GM04504 (cell line): ENCODE measurements at regions not wholly inside any gene's neighbourhood (a gene's known extent, or its start where the extent isn't known, plus 50 kb on each side); places are given as distances from the start of the nearest gene placed in this dataset.

Experiments used
- DNase-seq: peaks from one replicate; pipeline ENCODE4 v3.0.0-alpha.2; 2012; ENCODE audit warnings: low read depth

DNA sequence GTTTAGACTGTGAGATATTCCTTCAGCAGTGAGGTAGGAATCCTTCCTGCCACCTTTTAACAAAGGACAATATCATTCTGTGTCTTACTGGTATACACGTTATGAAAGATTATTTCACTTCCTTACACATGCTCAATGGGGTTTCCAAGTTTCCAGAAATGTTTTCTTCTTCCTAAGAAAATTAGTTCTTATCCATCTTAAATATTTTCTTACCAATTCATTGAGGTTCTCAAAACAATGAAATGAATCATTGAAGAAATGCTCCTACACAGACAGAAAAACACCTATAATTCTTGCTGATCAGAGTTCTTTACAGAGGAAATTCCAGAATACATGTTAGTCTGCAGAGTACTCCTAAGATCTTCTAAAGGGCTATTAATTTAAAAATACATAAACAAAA is 51.4 kb upstream of the SEC61G start:
- no peak for DNase-seq

DNA sequence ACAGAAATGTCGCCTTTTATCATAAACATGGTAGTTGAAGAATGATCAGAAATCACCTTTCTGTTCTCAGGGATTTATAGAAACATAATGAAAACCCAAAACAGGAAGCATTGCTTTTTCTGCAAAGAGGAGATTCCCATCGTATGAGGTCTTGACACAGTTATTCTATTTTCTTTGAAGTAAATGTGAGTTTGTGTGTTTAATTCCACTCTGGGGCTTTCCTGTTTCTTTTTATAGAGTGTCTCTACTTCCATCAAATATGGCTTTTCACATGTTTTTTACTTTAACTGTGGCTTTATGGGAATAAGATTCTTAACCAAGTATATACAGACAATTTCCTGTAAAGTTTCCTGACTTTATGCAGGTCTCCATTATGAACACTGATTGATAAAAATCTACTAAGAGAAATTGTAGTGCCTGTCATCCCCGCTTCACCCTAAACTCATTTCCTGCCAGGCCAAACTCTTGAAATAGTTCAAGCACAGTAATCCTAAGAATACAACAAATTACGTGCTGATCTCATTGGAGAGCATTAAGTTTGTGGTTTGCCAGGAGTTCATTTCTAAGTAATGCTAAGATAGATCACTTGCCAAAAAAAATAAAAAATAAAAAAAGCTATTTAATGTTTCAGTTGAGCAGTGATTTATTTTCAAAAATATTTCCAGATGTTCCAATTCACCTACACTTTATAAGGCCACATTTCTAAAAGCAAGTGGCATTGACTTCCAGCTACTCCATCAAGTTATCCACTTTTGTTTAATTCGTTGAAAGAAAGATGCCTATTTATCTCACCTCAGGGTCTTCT is 52.2 kb upstream of the SEC61G start:
- DNase-seq = peak; percentile 60

DNA sequence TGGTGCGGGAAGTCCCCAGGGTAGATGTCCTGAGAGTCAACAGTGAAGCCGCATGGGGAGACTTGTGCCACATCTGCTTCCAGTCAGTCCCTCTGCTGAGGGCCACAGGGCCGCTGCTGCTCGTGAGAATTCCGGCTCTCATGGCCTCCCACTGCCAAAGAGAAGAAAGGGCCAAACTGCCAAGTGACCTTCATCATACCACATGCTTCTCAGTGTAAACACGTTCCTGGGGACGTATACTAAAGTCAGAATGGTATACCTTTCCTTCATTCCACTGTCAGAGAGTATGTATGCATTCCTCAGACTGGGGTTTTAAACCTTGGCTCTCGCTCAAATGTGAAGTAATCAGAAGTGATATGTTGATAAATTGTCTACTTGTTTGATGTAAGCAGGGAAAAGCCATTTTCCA is 52.8 kb upstream of the SEC61G start:
- DNase-seq = peak; percentile 32

DNA sequence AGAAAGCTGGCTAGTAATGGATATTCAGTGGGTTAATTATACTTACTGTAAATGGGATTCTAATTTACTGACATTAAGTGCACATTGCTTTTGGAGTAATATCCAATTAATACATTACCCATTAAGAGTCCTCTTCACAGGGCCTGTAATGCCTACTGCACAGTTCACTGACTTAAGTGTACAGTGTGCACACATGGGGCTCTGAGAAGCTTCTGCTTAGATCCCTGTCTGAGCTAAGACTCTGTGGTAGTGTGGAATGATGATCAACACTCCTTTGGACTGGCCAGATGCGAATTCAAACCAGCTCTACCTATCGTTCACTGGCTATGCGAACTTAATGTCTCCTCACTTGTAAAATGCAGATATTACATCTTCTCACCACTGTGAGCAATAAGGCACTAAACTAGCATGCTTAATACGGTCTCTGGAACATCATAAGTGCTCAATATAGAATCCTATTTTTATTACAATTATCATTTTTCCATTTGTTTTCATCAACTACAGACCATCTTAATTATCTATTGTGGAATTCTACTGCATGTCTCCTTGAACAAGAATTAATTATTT is 53.8 kb upstream of the SEC61G start:
- DNase-seq = no peak

DNA sequence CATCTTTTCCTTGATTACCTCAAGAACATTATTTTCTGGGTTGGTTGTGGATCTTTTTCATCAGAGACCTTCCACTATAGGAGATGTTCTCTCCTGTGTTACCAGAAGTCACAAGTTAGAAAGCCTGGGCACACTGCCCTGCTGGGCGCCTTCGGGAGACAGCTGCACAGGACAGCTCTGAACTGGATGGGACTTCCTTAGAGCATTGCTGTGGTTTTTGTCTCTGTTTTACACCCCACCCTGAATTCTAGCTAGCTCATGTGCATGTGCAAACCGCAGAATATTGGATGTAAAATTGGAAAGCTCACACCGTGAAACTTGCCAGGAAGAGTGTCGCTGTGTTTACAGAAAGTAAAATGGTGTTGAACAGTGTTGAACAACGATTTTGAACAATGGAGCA is 54.4 kb upstream of the SEC61G start:
- DNase-seq = no peak

DNA sequence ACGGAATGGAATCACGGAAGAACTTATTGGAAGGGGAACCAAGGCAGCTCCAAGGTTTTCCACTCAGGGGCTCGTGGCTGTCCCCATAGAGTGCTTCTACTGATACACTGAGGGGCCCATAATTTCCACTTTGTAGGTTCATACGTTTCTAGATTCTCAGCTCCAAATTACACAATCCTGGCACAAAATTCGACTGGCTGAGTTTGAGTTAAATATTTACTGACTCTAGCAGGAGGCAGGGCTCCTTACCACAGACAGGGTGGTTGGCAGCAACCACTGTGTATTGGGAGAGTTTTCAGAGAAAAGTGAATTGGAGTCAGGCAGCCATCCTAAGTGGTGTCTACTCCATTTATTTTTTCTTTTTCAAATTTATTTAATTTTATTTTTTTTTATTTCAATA is 55.4 kb upstream of the SEC61G start:
- no peak for DNase-seq

DNA sequence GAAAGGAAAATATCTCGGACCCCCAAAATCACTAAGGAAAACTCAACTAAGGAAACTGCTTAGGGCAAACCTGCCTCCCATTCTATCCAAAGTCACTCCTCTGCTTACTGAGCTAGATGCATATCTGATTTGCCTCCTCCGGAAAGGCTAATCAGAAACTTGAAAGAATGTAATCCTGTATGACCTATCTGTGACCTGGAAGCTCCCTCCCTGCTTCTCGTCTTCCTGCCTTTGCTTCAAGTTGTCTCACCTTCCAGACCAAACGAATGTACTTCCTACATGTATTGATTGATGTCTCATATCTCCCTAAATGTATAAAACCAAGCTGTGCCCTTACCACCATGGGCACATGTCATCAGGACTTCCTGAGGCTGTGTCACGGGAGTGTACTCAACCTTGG is 58.1 kb upstream of the SEC61G start:
- DNase-seq = no peak

DNA sequence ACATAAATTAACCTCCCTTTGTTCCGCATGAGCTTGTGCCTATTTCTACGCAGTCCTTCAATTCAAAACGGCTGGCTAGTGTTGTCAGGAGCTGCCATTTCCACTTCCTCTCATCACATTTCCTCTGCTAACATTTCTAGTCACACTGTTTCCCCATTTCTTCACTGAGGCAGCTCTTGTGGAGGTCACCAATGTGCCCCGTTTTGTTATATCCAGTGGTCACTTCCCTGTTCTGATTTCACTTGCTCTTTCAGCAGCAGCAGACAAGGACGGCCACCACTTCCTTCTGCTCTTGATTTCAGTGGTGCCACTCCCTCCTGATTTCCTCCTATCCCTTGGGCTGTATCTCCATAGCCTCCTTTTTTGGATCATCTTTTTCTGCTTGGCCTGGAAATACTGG is 64.8 kb upstream of the SEC61G start:
- DNase-seq = no peak

DNA sequence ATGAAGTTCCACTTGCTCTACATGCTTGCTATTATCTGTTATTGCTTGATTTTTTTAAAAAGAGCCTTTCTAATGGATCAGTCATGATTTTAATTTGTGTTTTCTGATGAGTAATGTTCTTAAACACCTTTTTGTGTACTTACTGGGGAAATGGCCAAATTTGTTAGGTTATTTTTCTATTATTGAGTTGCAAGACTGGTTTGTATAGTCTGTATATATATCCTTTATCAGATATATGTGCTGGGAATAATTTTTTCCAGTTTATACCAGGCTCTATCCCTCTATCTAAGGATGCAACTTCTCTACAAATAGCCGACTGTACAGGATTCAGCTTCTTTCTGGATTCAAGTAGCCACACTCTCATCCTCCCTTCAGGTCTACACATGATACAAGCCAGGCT is 65.6 kb upstream of the SEC61G start:
- no peak for DNase-seq

DNA sequence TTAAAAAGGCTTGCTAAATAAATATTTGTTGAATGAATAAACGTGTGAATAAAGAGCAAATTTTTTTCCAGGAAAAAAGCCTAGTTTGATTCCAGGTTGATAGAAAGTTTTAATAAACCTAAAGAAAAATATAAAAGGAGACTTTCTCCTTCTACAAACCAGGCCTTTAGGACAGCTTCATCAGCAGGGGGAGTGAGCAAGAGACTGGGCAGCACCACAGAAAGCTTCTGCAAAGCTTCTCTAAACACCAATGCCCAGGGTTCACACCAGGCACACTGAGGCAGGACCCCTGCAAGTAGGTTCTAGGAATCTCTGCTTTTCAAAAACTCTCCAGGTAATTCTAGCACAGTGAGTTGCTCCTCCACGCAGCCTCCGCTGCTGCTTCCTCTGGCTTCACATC is 66.4 kb upstream of the SEC61G start:
- DNase-seq = no peak

DNA sequence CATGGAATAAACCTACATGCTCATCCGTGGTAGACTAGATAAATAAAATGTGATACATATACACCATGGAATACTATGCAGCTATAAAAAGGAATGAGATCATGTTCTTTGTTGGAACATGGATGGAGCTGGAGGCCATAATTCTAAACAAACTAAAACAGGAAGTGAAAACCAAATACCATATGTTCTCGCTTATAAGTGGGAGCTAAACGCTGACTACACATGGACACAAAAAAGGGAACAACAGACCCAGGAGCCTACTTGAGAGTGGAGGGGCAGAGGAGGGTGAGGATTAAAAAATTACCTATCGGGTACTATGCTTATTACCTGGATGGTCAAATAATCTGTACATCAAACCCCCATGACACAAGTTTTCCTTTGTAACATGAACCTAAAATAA is 68.7 kb upstream of the SEC61G start:
- DNase-seq = no peak

DNA sequence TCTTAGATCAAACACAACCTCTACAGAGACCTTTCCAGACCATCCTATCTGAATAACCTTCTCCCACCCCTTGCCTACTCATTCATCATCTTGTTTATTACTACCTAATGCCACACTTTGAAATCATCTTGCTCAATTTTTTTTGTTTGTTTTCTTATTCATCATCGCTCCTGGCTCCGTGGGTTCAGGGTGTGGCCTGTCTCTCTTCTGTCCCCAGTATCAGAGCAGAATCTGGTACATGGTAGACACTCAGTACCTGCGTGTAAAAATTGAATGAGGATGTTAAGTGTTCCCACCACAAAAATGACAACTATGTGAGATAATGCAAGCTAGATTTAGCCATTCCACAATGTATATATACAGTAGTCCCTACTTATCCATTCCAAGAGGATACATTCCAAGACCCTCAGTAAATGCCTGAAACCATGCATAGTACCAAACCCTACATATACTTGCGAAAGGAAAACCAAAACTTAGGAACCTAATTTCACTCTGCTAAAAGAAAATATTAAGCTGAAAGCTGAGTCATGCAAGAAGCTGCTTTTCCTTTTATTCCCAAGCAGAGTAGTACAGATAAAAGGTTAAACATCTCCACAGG is 72.1 kb upstream of the SEC61G start:
- no peak for DNase-seq

DNA sequence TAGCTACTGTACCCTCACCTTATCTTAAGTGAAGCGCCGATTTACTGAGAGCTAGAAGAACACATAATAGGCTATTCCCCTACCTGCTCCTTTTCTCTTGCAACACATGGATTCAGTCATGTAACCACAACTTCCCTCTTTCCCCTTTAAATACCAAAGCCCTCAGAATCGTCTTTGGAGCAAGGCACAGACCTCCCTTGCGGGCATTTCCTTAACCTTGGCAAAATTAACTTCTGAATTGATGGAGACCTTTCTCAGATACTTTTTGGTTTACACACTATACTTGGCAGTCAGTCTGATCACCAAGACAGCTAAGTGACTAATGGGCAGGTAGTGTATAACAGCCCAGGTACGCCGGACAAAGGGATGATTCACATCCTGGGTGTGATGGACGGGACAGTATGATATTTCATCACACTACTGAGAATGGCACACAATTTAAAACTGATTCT is 72.7 kb upstream of the SEC61G start:
- DNase-seq = no peak

DNA sequence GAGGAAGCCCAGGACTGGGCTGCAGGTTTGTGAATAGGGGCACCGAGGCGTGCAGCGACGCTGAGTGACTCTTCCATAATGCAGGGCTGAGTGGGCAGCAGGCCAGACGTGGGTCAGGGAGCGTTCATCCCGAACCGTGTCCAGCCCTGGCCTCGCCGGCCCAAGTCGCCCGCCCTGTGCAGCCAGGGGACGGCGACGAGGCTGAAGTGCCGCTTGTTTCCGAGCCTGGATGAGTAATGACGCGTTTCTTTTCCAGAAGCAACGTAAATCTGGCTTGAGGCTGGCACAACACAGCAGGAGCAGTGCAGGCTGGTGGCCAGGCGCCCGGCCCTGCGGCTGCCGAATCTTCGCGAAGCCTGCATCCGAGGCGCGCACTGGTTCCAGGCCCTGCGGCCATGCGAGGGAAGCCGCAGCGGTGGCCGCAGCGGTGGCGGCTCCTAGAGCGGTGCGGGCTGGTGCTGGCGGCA is 74.0 kb upstream of the SEC61G start:
- no peak for DNase-seq

DNA sequence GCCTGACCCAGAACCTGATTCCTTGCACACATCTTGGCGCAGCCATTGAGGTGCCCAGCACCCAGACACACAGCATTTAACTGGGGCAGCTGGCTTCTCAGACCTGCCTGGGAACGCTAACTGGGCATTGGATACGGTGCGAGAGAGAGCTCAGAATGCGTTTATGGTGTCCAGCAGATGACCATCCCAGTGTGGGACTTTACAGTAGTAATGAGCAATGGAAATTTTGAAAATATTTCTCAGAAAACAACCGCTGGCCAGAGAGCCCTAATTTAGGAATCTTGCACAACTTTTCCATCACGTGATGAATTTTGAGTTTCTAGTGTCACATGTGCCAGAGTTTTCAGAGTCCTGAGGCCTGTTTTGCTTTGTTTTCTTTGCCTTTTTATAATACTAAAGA is 78.2 kb upstream of the SEC61G start:
- no peak for DNase-seq

DNA sequence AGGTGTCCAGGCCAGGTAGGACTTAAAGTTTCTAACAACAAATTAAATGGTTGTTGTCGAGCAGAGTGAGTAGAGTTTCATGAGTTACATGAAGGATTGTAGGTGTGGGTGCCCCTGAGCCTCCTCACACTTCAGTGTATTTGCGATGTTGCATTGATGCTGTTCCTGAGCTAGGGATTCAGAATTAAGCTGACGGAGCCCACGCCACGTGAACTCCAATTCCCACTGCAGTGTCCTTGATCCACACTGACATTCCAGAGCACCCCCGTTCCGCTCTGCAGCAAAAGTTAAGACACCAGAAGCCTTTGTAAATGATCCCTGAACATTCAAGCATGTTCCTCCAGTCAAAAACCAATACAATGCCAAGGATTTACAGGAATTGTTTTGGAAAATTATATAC is 78.8 kb upstream of the SEC61G start:
- DNase-seq = no peak

DNA sequence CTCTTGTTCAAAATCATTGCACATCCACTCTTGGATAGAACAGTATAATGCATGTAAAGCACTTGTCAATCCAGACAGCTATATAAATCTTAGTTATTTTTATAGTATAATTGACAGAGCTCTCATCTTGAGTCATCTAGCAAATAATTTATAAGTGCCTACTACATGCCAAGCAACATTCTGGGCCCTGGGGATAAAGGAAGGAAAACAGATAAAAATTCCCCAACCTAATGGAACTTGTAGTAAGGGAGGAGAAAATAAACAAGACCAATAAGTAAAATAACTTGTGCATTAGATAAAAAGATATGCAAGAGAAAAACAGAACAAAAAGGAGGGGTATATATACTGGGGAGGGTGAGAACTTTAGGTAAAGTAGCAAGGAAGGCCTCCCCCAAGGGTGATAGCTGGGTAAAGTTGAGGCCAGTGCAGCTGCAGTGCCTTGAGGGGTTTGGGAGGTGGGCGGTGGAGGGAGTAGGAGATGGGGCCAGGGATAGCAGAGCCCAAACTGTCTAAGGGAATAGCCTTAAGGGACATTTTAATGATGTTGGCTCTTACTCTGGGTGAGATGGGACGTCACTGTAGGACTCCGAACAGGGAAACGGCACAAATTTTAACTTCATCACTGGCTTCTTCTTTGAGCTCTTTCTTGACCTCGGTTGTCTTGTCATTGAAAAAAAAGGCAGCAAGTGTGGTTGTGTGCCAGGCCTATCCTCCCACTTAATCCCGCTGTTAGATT is 79.3 kb upstream of the SEC61G start:
- no peak for DNase-seq

DNA sequence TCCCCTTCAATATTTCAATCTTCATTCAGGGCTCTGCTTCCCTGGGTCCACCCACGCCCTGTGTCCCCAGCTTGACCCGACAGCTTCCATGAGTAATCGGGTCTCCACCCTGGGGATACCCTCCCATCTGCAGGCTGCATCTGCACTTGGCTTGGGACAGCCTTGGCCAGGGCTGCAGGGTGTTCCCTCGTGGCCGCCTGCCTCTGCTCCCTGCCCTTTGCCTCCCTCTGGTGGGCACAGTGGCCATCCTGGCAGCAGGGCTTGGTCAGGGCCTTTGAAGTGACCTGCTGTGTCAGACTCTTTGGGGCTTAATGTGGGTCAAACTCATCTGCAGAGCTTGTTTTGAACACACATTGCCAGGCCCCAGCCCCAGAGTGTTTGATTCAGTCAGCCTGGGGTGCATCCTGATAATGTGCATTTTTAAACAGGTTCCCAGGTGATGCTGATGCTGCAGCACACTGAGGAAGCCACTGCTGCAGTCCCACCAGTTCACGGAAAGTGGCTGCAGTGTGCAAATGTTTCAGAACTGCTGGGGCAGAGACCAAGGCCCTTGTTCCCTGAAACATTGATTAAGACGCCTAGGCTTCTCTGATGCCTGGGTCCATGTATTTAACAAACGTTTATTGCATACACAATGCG is 80.7 kb upstream of the SEC61G start:
- DNase-seq = peak; percentile 24

DNA sequence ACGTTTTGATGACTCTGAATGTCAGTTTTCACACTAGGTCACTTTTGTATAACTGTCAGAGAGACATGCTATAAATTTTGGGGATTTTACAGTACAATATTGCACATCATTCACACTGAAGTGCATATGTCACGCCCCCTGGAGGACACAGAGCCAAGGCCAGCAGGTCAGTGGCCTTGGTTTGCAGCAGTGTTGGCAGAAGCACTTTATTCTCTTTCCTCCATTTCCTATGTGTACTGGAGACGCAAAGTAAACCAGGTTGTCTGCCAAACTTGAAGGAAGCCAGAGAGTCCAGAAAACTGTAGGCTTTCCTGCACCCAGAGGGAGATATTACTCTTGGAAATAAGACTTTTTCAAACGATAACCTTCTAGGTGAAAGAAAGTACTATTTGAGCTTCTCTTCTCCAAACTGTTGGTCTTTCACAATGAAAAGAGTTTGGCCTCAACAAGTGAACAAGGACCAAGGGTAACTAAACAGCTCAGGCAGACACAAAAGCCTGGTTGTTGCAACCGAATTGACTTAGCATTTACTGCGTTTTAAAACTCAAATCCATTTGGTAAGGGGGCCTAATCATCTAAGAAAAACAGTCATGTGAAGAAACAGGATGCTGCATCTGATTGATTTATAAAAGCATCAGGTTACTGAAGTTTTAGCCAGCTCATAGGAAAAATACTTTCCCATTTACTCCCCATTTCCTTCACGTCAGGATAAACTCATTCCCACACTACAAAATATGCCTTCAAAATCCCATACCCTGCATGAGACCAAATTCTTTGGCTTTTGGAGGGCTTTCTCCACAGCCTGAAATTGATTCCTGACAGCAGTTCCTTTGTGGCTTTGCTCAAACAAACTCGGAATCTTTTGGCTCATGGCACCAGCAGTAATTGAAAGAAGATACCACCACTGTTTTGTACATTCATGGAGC is 83.0 kb upstream of the SEC61G start:
- DNase-seq = peak; percentile 40

DNA sequence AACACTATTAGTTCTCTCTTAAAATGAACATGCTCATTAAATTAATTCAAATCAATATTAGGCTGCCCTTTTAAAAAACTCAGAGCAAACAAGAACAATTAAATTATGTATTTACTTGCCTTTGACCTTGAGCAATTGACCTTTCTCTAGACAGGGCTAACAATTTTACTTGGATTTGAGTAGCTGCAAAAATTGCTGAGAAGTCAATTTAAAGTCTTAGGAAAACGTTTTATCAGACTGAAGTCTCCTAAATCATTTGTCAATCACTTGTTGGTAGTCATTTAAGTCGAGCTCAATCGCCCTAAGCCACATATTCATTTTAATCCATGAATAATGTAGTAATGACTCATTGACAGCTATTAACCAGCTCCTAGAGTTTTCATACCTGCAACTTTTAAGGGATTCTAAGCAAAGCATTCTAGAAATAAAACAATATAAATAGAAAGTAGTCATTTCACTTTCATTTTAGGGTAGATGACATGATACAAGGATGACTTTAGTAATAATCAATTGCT is 84.9 kb upstream of the SEC61G start:
- no peak for DNase-seq

DNA sequence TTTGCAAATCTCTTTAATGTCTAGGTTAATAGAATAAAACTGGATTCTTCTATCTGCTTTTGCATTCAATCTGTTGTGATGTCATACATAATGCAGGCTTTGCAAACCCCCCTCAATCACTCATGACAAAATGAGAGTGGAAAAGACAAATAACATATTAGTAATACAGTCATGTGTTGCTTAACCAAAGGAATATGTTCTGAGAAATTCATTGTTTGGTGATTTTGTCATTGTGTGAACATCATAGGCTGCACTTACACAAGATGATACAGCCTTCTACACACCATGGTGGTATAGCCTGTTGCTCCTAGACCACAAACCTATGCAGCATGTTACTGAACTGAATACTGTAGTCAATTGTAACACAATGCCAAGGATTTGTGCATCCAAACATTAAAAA is 87.3 kb upstream of the SEC61G start:
- DNase-seq = no peak
